Transverse colon (tissue), 4 donors: ENCODE measurements at regions not wholly inside any gene's neighbourhood (a gene's known extent, or its start where the extent isn't known, plus 50 kb on each side); places are given as distances from the start of the nearest gene placed in this dataset.

Source experiments
- DNase-seq: peaks from one replicate; pipeline ENCODE4 v3.0.0-alpha.2; 2019
- H3K27ac ChIP-seq, 4 donors: fragments of 200-600 bp; sonication (generic); 2 replicates each; pipeline ENCODE4 v1.5.1; 2016 to 2018; ENCODE audit warnings: inconsistent platforms in 4 of 4
- H3K27me3 ChIP-seq: fragments of 200-600 bp; sonication (generic); 2 replicates; pipeline ENCODE4 v1.5.1; 2017; ENCODE audit warnings: inconsistent platforms
- H3K36me3 ChIP-seq, 4 donors: fragments of 200-600 bp; sonication (generic); 2 replicates each; pipeline ENCODE4 v1.5.1; 2017 to 2019; ENCODE audit warnings: inconsistent platforms in 4 of 4
- H3K4me1 ChIP-seq, 4 donors: fragments of 200-600 bp; sonication (generic); 2 replicates each; pipeline ENCODE4 v1.5.1; 2017 to 2020; ENCODE audit warnings: inconsistent platforms in 4 of 4
- H3K4me3 ChIP-seq, 4 donors: fragments of 200-600 bp; sonication (generic); 1 replicate in 1 of 4; 2 replicates in 3 of 4; pipeline versions ENCODE4 v1.5.1 to v1.6.1; 2017 to 2019; ENCODE audit warnings: inconsistent platforms in 4 of 4
- H3K9me3 ChIP-seq, 2 donors: fragments of 200-600 bp; sonication (generic); 2 replicates each; pipeline ENCODE4 v1.5.1; 2017 to 2019; ENCODE audit warnings: inconsistent platforms in 2 of 2
- EP300 ChIP-seq: sonication (generic); formaldehyde crosslinking; IDR thresholded peaks from one replicate; pipeline ENCODE4 v1.6.1; 2017; ENCODE audit warnings: antibody characterized with exemption, low read depth
- POLR2A ChIP-seq: fragments of 450-650 bp; IDR thresholded peaks from one replicate; pipeline ENCODE4 v1.6.1; 2016; ENCODE audit warnings: antibody characterized with exemption, mild to moderate bottlenecking, moderate library complexity
- POLR2AphosphoS5 ChIP-seq, 3 donors: sonication (generic); formaldehyde crosslinking; IDR thresholded peaks; one replicate each; pipeline ENCODE4 v1.6.1; 2016; ENCODE audit warnings: antibody characterized with exemption in 3 of 3
- WGBS, 2 donors: methylation state at CpG; one replicate each; pipeline ENCODE4 v1.1.5; 2018; ENCODE audit warnings: low coverage in 1 of 2; 5-methylcytosine and 5-hydroxymethylcytosine counted together
- in situ Hi-C, 4 donors: fragments of 200-750 bp; cut with MboI; loops; one replicate each; pipeline versions ENCODE4 v1.15.0 to v1.15.1; 2017; ENCODE audit warnings: low sequenced_read_pairs in 3 of 4, low pct_ligation_motif_present in 1 of 4, low pct_unique_long_range_greater_than_20kb in 1 of 4
- intact Hi-C: fragments of 100-400 bp; cut with DNase I; formaldehyde crosslinking; loops from one replicate; pipeline ENCODE4 v1.15.1; 2023; ENCODE audit warnings: low total_unique reads
- TF ChIP-seq, protein P1 (sequence below), 5 experiments: fragments of 200-600 bp in 3 of 5; fragments of 450-650 bp in 2 of 5; sonication (generic) in 3 of 5; IDR thresholded peaks; 1 replicate in 2 of 5; 2 replicates in 3 of 5; pipeline ENCODE4 v1.5.1; 2016 to 2017; ENCODE audit warnings: antibody characterized with exemption in 5 of 5, inconsistent platforms in 3 of 5, mild to moderate bottlenecking in 2 of 5, moderate library complexity in 1 of 5

DNA sequence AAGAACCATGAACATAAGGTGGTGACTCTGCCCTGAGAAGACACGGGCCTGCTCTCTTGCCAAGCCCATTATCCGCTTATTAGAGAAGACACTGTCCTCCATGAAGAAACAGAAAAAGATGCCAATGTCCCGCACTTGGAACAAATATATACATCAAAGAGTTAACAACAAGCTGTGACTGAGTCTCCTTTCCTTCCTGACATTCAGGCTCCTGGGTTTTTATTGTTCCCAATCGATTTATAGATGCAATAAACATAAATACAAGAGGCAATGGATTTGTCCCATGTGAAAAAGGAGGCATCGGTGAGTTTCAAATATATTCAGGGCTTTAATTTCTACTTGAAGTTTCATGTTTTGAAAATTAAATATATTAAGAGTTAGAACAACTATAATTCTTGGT is 169.2 kb upstream of the CPEB2 start:
- Histone ChIP-seq H3K36me3 (no peaks in the 10 kb centered on the region), H3K4me3 (no peak overlapping the region), H3K27me3 (no peaks in the 10 kb centered on the region), H3K27ac (no peak overlapping the region), H3K4me1 (peaks cover 0 to 8% (median 2%) of the 10 kb centered on the region in 4 donors), H3K9me3 (no peaks in the 10 kb centered on the region)
- TF ChIP-seq EP300 (no peak), POLR2A (no peak), POLR2AphosphoS5 (IDR thresholded peaks at IDR 0.05) (no peak)
- TF ChIP-seq, protein P1, sequence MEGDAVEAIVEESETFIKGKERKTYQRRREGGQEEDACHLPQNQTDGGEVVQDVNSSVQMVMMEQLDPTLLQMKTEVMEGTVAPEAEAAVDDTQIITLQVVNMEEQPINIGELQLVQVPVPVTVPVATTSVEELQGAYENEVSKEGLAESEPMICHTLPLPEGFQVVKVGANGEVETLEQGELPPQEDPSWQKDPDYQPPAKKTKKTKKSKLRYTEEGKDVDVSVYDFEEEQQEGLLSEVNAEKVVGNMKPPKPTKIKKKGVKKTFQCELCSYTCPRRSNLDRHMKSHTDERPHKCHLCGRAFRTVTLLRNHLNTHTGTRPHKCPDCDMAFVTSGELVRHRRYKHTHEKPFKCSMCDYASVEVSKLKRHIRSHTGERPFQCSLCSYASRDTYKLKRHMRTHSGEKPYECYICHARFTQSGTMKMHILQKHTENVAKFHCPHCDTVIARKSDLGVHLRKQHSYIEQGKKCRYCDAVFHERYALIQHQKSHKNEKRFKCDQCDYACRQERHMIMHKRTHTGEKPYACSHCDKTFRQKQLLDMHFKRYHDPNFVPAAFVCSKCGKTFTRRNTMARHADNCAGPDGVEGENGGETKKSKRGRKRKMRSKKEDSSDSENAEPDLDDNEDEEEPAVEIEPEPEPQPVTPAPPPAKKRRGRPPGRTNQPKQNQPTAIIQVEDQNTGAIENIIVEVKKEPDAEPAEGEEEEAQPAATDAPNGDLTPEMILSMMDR (IDR thresholded peaks at IDR 0.05): no peak
- intact Hi-C loops (no loop called here), in situ Hi-C loops (no loop called here)
- WGBS, 2 donors: 31 to 49% methylated on average over 5 of the region's 5 CpGs
- no peak for DNase-seq

DNA sequence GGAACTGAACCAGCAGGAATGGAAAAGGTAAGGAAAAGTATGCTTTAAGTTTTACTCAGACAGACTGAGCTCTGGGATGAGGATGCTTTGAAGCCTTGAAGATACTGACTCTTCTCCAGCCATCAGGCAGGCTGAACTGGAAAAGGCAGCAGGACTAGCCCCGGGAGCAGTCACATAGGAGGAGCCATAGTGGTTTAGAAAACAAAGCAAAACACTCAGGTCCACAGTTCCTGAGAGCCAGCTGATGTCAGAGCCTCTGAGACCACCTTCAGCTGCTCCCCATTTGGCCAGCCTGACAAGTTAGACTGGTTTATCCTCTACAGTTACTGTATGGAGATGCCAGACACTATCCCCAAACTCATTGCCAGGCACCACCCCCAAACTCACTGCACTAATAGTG is 167.9 kb upstream of the CPEB2 start:
- Histone ChIP-seq H3K4me3 (no peak overlapping the region), H3K36me3 (no peaks in the 10 kb centered on the region), H3K4me1 (peaks cover 0 to 8% (median 2%) of the 10 kb centered on the region in 4 donors), H3K9me3 (no peaks in the 10 kb centered on the region), H3K27me3 (no peaks in the 10 kb centered on the region), H3K27ac (no peak overlapping the region)
- DNase-seq: no peak
- TF ChIP-seq EP300 (no peak), POLR2AphosphoS5 (IDR thresholded peaks at IDR 0.05) (no peak), POLR2A (no peak)
- TF ChIP-seq, protein P1 (IDR thresholded peaks at IDR 0.05): no peak
- WGBS, 2 donors: 38% methylated on average over 1 of the region's 1 CpG; no CpG with 5 or more reads in 1 of the 2 donors
- intact Hi-C loops: no loop called here
- in situ Hi-C loops: no loop called here

DNA sequence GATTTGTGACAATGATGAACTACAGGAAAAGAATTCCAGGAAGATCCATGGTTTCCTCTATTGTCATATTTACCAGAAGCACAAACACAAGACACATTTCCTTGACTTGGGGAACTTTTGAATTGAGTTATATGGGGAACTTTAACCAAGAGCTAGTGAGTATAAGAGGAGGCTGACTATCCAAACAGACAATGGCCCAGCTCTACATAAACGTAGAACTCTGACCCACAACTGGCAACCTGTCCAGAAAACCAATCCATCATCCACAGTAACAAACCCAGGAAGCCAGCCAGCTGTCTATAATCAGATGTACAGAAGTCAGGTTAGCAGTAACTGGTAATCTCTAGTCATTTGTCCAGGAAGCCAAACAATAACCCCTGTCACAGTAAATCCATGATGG is 167.0 kb upstream of the CPEB2 start:
- no peaks in the 10 kb centered on the region for H3K36me3 ChIP-seq
- TF ChIP-seq EP300 (no peak), POLR2A (no peak), POLR2AphosphoS5 (IDR thresholded peaks at IDR 0.05) (no peak)
- TF ChIP-seq, protein P1 (IDR thresholded peaks at IDR 0.05): no peak
- no peaks in the 10 kb centered on the region for H3K9me3 ChIP-seq
- H3K27me3 ChIP-seq: no peaks in the 10 kb centered on the region
- intact Hi-C loops: no loop called here
- no peak overlapping the region for H3K27ac ChIP-seq
- in situ Hi-C loops: no loop called here
- WGBS, 2 donors: 30% methylated on average over 1 of the region's 1 CpG; no CpG with 5 or more reads in 1 of the 2 donors
- no peak for DNase-seq
- no peak overlapping the region for H3K4me3 ChIP-seq
- peaks cover 0 to 8% (median 2%) of the 10 kb centered on the region in 4 donors for H3K4me1 ChIP-seq

DNA sequence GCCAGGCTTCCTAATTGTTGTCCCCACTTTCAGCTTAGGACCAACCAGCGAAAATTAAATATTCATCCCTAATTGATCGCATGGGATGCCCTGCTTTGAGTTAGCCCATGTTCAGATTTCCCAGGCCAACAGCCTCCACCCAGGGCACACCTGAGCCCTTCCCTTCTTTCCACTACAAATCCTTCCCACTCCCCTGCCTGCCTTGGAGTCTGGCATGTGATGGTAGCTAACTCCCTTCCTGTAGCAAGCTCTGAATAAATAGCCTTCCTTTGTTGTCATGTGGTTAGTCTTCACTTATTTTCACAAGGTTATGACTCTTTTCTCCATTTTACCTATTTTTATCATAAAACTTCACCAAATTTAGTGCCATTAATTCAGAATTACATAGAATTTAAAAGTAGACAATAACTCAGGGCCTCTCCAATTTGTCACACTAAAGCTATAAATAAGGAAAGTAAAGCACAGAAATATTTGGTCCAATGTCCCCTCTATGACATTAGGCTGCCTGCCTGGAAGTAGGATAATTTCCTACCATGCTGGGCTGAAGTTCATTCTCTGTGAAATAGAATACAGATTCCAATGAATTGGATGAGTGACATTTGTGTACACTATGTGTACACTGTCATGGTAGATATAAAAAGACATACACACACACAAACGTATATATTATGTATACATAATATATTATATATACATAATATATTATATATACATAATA is 166.4 kb upstream of the CPEB2 start:
- 73 to 82% methylated on average over 2 to 3 of the region's 3 CpGs for WGBS, 2 donors
- TF ChIP-seq EP300: no peak
- TF ChIP-seq, protein P1 (IDR thresholded peaks at IDR 0.05): no peak
- TF ChIP-seq POLR2A: no peak
- TF ChIP-seq POLR2AphosphoS5 (IDR thresholded peaks at IDR 0.05): no peak
- H3K4me3 ChIP-seq: no peak overlapping the region
- no peak overlapping the region for H3K27ac ChIP-seq
- intact Hi-C loops: no loop called here
- DNase-seq: no peak
- in situ Hi-C loops: no loop called here
- no peaks in the 10 kb centered on the region for H3K36me3 ChIP-seq
- no peaks in the 10 kb centered on the region for H3K9me3 ChIP-seq
- H3K27me3 ChIP-seq: no peaks in the 10 kb centered on the region
- H3K4me1 ChIP-seq: peaks cover 0 to 8% (median 2%) of the 10 kb centered on the region in 4 donors
